ENCODE measurements at regions not wholly inside any gene's neighbourhood (a gene's known extent, or its start where the extent isn't known, plus 50 kb on each side); places are given as distances from the start of the nearest gene placed in this dataset.

- no peaks in the 10 kb centered on the region for H3K4me1 ChIP-seq
- WGBS, 2 donors: 68 to 71% methylated on average over 1 of the region's 1 CpG
- no peaks in the 10 kb centered on the region for H3K9me3 ChIP-seq
These were observed 535.1 kb downstream of the STK39 start for GRCh38 chr2:167712275-167712674.

GRCh38 chr2:167708998-167709397 lies 538.4 kb downstream of the STK39 start:
- Histone ChIP-seq H3K4me3 (no peak overlapping the region), H3K9me3 (no peaks in the 10 kb centered on the region), H3K27me3 (no peaks in the 10 kb centered on the region), H3K27ac (no peak overlapping the region), H3K4me1 (no peaks in the 10 kb centered on the region), H3K36me3 (no peaks in the 10 kb centered on the region)
- TF ChIP-seq POLR2A (IDR thresholded peaks at IDR 0.05): no peak
- TF ChIP-seq CTCF (IDR thresholded peaks at IDR 0.05): no peak
- intact Hi-C loops (cut with DNase I): no loop called here
- no peak for DNase-seq

More at GRCh38 chr2:167712275-167712674, 535.1 kb downstream of the STK39 start:
- no peaks in the 10 kb centered on the region for H3K36me3 ChIP-seq
- no peaks in the 10 kb centered on the region for H3K27me3 ChIP-seq
- no peak overlapping the region for H3K4me3 ChIP-seq
- TF ChIP-seq CTCF (IDR thresholded peaks at IDR 0.05) (no peak), POLR2A (IDR thresholded peaks at IDR 0.05) (no peak)
- intact Hi-C loops (cut with DNase I): no loop called here
- no peak overlapping the region for H3K27ac ChIP-seq
- no peak for DNase-seq

GRCh38 chr2:167706800-167707199 lies 540.6 kb downstream of the STK39 start:
- no peaks in the 10 kb centered on the region for H3K27me3 ChIP-seq
- no peak for DNase-seq
- no peaks in the 10 kb centered on the region for H3K9me3 ChIP-seq
- WGBS, 2 donors: 31 to 43% methylated on average over 1 to 2 of the region's 2 CpGs
- no peak overlapping the region for H3K27ac ChIP-seq
- no peaks in the 10 kb centered on the region for H3K36me3 ChIP-seq
- no peak overlapping the region for H3K4me3 ChIP-seq
- no peaks in the 10 kb centered on the region for H3K4me1 ChIP-seq
- TF ChIP-seq POLR2A (IDR thresholded peaks at IDR 0.05) (no peak), CTCF (IDR thresholded peaks at IDR 0.05) (no peak)
- intact Hi-C loops (cut with DNase I): no loop called here

- Histone ChIP-seq H3K4me3 (no peak overlapping the region), H3K27me3 (no peaks in the 10 kb centered on the region), H3K9me3 (no peaks in the 10 kb centered on the region), H3K27ac (no peak overlapping the region), H3K36me3 (no peaks in the 10 kb centered on the region), H3K4me1 (no peaks in the 10 kb centered on the region)
- TF ChIP-seq CTCF (IDR thresholded peaks at IDR 0.05) (no peak), POLR2A (IDR thresholded peaks at IDR 0.05) (no peak)
- WGBS, 2 donors: 60 to 67% methylated on average over 3 of the region's 3 CpGs
- intact Hi-C loops (cut with DNase I): no loop called here
- DNase-seq: no peak
These were observed 544.0 kb downstream of the STK39 start for GRCh38 chr2:167703441-167703840.

GRCh38 chr2:167702227-167702626 lies 545.2 kb downstream of the STK39 start:
- Histone ChIP-seq H3K4me1 (no peaks in the 10 kb centered on the region), H3K4me3 (no peak overlapping the region), H3K27ac (no peak overlapping the region), H3K27me3 (no peaks in the 10 kb centered on the region), H3K9me3 (no peaks in the 10 kb centered on the region), H3K36me3 (no peaks in the 10 kb centered on the region)
- intact Hi-C loops (cut with DNase I): no loop called here
- 85 to 100% methylated on average over 1 of the region's 1 CpG for WGBS, 2 donors
- TF ChIP-seq CTCF (IDR thresholded peaks at IDR 0.05) (no peak), POLR2A (IDR thresholded peaks at IDR 0.05) (no peak)
- DNase-seq: no peak
